Lower leg skin (tissue), 3 donors: ENCODE measurements at regions not wholly inside any gene's neighbourhood (a gene's known extent, or its start where the extent isn't known, plus 50 kb on each side); places are given as distances from the start of the nearest gene placed in this dataset.
"Not testable (repeated sequence)": the region's sequence is repeated elsewhere in the genome, so short reads cannot be mapped to it uniquely, and the experiment has no call there.

ENCODE experiments used
- POLR2A ChIP-seq, 2 donors: fragments of 450-650 bp; IDR thresholded peaks; one replicate each; pipeline ENCODE4 v1.6.1; 2016 to 2017; ENCODE audit warnings: antibody characterized with exemption in 2 of 2, mild to moderate bottlenecking in 1 of 2, moderate library complexity in 1 of 2
- TF ChIP-seq, protein P1 (sequence below), 3 donors: fragments of 450-650 bp; IDR thresholded peaks; one replicate each; pipeline ENCODE4 v1.5.1; 2016; ENCODE audit warnings: antibody characterized with exemption in 3 of 3, mild to moderate bottlenecking in 3 of 3, moderate library complexity in 2 of 3

DNA sequence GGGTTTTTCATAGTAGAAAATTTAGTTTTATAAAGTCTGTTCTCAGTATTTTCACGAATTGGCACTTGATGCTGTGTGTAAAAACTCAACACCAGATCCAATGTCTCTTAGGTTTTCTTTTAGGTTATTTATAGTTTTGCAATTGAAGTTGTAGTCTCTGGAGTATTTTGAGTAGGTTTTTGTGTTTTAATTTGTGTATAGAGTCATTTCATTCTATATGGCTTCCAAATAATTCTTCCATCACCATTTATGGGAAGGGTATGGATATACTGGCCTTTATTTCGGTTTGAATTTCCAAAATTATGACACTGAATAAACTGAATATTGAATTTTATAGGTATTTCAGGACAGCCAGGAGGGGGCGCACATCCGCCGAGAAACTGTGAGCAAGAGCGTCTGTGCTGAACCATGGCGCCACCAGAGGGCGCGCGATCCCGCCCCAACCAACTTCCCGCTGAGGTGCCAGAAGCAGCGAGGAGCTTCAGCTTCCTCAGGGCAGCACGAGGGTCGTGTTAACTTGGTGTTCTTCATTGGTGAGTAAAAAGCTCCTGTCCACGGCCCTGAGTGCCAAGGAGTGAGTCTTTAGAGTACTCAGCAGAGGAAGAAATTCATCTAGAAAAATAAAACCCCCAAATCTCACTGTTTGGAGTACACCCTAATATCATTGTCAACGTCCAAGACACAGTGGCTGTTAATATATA lies 207.5 kb downstream of the LMLN start:
- TF ChIP-seq, protein P1, sequence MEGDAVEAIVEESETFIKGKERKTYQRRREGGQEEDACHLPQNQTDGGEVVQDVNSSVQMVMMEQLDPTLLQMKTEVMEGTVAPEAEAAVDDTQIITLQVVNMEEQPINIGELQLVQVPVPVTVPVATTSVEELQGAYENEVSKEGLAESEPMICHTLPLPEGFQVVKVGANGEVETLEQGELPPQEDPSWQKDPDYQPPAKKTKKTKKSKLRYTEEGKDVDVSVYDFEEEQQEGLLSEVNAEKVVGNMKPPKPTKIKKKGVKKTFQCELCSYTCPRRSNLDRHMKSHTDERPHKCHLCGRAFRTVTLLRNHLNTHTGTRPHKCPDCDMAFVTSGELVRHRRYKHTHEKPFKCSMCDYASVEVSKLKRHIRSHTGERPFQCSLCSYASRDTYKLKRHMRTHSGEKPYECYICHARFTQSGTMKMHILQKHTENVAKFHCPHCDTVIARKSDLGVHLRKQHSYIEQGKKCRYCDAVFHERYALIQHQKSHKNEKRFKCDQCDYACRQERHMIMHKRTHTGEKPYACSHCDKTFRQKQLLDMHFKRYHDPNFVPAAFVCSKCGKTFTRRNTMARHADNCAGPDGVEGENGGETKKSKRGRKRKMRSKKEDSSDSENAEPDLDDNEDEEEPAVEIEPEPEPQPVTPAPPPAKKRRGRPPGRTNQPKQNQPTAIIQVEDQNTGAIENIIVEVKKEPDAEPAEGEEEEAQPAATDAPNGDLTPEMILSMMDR (IDR thresholded peaks at IDR 0.05), result not testable (repeated sequence)
- not testable (repeated sequence) for TF ChIP-seq POLR2A (IDR thresholded peaks at IDR 0.05)
